Sigmoid colon (tissue), 6 donors: ENCODE measurements at regions not wholly inside any gene's neighbourhood (a gene's known extent, or its start where the extent isn't known, plus 50 kb on each side); places are given as distances from the start of the nearest gene placed in this dataset.

Source experiments
- DNase-seq: peaks from one replicate; pipeline ENCODE4 v3.0.0-alpha.2; 2019
- H3K27ac ChIP-seq, 4 donors: fragments of 200-600 bp; sonication (generic); one replicate each; pipeline ENCODE4 v1.5.1; 2016 to 2019; ENCODE audit warnings: mild to moderate bottlenecking in 1 of 4
- H3K27me3 ChIP-seq, 3 donors: fragments of 200-600 bp; sonication (generic); one replicate each; pipeline ENCODE4 v1.5.1; 2019; ENCODE audit warnings: mild to moderate bottlenecking in 1 of 3
- H3K36me3 ChIP-seq, 4 donors: fragments of 200-600 bp; sonication (generic); one replicate each; pipeline ENCODE4 v1.5.1; 2016 to 2019
- H3K4me1 ChIP-seq, 4 donors: fragments of 200-600 bp; sonication (generic); one replicate each; pipeline ENCODE4 v1.5.1; 2017 to 2019
- H3K4me3 ChIP-seq, 4 donors: fragments of 200-600 bp; sonication (generic); one replicate each; pipeline ENCODE4 v1.5.1; 2017 to 2019; ENCODE audit warnings: mild to moderate bottlenecking in 2 of 4, moderate library complexity in 1 of 4
- H3K9me3 ChIP-seq, 4 donors: fragments of 200-600 bp in 3 of 4; sonication (generic) in 3 of 4; one replicate each; pipeline versions ENCODE4 v1.5.1 to v1.6.1; 2013 to 2019
- EP300 ChIP-seq, 4 donors: sonication (generic); formaldehyde crosslinking; IDR thresholded peaks; one replicate each; pipeline ENCODE4 v1.6.1; 2017; ENCODE audit warnings: antibody characterized with exemption in 4 of 4
- POLR2A ChIP-seq, 2 donors: fragments of 450-650 bp; IDR thresholded peaks; one replicate each; pipeline ENCODE4 v1.6.1; 2016; ENCODE audit warnings: antibody characterized with exemption in 2 of 2, mild to moderate bottlenecking in 2 of 2, moderate library complexity in 2 of 2
- POLR2AphosphoS5 ChIP-seq, 4 donors: sonication (generic); formaldehyde crosslinking; IDR thresholded peaks; one replicate each; pipeline ENCODE4 v1.6.1; 2017; ENCODE audit warnings: antibody characterized with exemption in 4 of 4
- WGBS, 2 donors: extraction: QIAGEN DNeasy Blood & Tissue Kit; methylation state at CpG; one replicate each; pipeline ENCODE4 v1.1.7; 2013; 5-methylcytosine and 5-hydroxymethylcytosine counted together
- intact Hi-C: fragments of 100-400 bp; cut with DNase I; formaldehyde crosslinking; loops from one replicate; pipeline ENCODE4 v1.15.1; 2023
- TF ChIP-seq, protein P1 (sequence below), 4 experiments: fragments of 450-650 bp in 3 of 4; fragments of 200-600 bp in 1 of 4; IDR thresholded peaks; one replicate each; pipeline ENCODE4 v1.5.1; 2016 to 2019; ENCODE audit warnings: antibody characterized with exemption in 4 of 4, mild to moderate bottlenecking in 3 of 4, moderate library complexity in 2 of 4
- donor health status: healthy with polysubstance abuse.
- donor health status: healthy.

DNA sequence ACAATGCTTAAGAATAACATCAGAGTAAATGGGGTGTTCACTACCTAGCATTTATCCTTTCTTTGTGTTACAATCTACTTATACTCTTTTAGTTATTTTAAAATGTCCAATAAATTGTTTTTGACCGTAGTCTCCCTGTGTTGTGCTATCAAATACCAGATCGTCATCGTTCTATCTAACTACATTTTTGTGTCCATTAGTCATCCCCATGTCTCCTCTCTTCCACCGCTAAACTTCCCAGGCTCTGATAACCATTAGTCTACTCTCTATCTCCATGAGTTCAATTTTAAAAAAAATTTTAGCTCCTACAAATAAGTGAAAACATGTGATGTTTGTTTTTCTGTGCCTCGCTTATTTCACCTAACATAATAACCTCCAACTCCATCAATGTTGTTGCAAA is 381.9 kb downstream of the PRDM5 start:
- no peaks in the 10 kb centered on the region for H3K9me3 ChIP-seq
- no peaks in the 10 kb centered on the region for H3K27me3 ChIP-seq
- H3K36me3 ChIP-seq, result no peaks in the 10 kb centered on the region
- H3K4me3 ChIP-seq, result no peak overlapping the region
- TF ChIP-seq POLR2AphosphoS5 (IDR thresholded peaks at IDR 0.05) (no peak), EP300 (IDR thresholded peaks at IDR 0.05) (no peak), POLR2A (IDR thresholded peaks at IDR 0.05) (no peak)
- TF ChIP-seq, protein P1, sequence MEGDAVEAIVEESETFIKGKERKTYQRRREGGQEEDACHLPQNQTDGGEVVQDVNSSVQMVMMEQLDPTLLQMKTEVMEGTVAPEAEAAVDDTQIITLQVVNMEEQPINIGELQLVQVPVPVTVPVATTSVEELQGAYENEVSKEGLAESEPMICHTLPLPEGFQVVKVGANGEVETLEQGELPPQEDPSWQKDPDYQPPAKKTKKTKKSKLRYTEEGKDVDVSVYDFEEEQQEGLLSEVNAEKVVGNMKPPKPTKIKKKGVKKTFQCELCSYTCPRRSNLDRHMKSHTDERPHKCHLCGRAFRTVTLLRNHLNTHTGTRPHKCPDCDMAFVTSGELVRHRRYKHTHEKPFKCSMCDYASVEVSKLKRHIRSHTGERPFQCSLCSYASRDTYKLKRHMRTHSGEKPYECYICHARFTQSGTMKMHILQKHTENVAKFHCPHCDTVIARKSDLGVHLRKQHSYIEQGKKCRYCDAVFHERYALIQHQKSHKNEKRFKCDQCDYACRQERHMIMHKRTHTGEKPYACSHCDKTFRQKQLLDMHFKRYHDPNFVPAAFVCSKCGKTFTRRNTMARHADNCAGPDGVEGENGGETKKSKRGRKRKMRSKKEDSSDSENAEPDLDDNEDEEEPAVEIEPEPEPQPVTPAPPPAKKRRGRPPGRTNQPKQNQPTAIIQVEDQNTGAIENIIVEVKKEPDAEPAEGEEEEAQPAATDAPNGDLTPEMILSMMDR (IDR thresholded peaks at IDR 0.05), result no peak
- 89 to 91% methylated on average over 5 of the region's 5 CpGs for WGBS, 2 donors
- no peaks in the 10 kb centered on the region for H3K4me1 ChIP-seq
- no peak overlapping the region for H3K27ac ChIP-seq
- no peak for DNase-seq
- intact Hi-C loops, result no loop called here

DNA sequence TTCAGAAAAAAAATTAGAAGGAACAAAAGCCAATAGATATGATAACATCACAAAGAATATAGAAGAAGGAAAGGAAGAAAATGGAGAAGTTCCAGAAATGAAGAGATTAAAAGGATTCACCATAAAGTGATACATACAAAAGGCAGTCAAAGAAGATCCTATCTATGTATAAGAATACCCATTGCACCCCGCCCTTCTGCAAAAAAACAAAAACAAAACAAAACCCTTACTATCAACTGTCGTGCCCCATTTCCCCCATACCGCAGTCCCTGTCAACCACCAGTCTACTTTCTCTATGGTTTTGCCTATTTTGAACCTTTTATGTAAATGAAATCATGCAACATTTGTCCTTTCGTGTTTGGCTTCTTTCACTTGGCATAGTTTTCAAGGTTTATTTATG is 385.6 kb downstream of the PRDM5 start:
- no peak overlapping the region for H3K4me3 ChIP-seq
- H3K9me3 ChIP-seq, result no peaks in the 10 kb centered on the region
- H3K36me3 ChIP-seq, result no peaks in the 10 kb centered on the region
- 84 to 89% methylated on average over 4 of the region's 4 CpGs for WGBS, 2 donors
- H3K27me3 ChIP-seq, result no peaks in the 10 kb centered on the region
- no peak overlapping the region for H3K27ac ChIP-seq
- no peak for DNase-seq
- TF ChIP-seq POLR2AphosphoS5 (IDR thresholded peaks at IDR 0.05), result no peak
- no peak for TF ChIP-seq EP300 (IDR thresholded peaks at IDR 0.05)
- no peak for TF ChIP-seq POLR2A (IDR thresholded peaks at IDR 0.05)
- TF ChIP-seq, protein P1 (IDR thresholded peaks at IDR 0.05), result no peak
- intact Hi-C loops, result no loop called here
- H3K4me1 ChIP-seq, result no peaks in the 10 kb centered on the region

DNA sequence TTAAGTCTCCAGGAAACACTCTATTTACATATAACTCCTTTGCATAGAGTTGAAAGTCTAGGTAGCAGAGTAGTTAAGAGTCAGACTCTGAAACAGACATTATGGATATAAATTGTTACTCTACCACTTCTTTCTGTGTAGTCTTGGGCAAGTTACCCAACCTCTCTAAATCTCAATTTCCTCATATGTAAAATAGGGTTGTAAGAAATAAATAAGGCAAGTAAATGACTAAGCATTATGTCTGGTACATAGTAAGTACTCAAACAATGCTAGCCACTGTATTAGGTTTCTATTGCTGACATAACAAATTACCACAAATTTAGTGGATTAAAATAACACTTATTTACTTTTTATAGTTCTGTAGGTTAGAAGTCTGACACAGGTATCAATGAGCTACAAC is 394.1 kb downstream of the PRDM5 start:
- peaks cover 0 to 4% (median 1%) of the 10 kb centered on the region in 4 donors for H3K9me3 ChIP-seq
- DNase-seq, result no peak
- intact Hi-C loops, result no loop called here

DNA sequence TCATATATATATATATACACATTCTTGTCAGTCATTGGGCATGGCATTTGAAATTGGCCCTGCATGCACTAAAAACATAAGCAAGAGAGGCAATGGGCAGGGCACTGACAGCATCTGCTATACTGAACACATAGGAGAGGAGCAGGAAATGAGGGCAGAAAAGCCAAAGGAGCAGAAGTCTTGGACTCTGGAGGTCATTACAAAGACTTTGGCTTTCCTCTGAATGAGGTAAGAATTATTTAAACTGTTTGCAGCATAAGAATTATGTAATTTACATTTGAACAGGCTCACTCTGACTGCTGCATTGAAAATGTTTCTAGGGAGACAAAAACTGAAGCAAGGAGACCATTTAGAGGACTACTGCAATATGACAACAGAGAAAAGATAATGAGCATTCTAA is 396.5 kb downstream of the PRDM5 start:
- Histone ChIP-seq H3K27me3 (no peaks in the 10 kb centered on the region), H3K9me3 (peaks cover 0 to 7% (median 1%) of the 10 kb centered on the region in 4 donors), H3K27ac (no peak overlapping the region), H3K4me3 (no peak overlapping the region), H3K36me3 (no peaks in the 10 kb centered on the region), H3K4me1 (no peaks in the 10 kb centered on the region)
- TF ChIP-seq POLR2AphosphoS5 (IDR thresholded peaks at IDR 0.05) (no peak), EP300 (IDR thresholded peaks at IDR 0.05) (no peak), POLR2A (IDR thresholded peaks at IDR 0.05) (no peak)
- TF ChIP-seq, protein P1 (IDR thresholded peaks at IDR 0.05), result no peak
- intact Hi-C loops, result no loop called here
- DNase-seq, result no peak

More for the DNA sequence above, 394.1 kb downstream of the PRDM5 start:
- Histone ChIP-seq H3K27ac (no peak overlapping the region), H3K27me3 (no peaks in the 10 kb centered on the region), H3K36me3 (no peaks in the 10 kb centered on the region), H3K4me3 (no peak overlapping the region), H3K4me1 (no peaks in the 10 kb centered on the region)
- TF ChIP-seq EP300 (IDR thresholded peaks at IDR 0.05) (no peak), POLR2AphosphoS5 (IDR thresholded peaks at IDR 0.05) (no peak), POLR2A (IDR thresholded peaks at IDR 0.05) (no peak)
- TF ChIP-seq, protein P1 (IDR thresholded peaks at IDR 0.05), result no peak

DNA sequence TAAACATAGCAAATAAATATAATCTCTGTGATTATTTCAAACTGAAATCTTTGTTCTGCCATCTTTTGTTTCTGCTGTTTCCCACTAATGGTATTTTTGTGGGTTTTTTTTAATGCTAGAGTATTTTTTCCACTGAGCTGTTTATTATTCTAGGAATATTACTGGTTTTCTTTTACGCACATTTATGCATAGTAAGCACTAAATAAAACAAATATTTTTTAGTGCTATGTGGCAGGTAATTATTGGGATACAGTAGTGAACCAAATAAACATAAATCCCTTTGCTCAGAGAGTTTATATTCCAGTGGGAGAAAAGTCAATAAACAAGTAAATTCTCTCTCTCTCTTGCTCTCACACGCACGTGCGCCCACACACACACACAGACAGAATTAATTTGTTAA is 397.4 kb downstream of the PRDM5 start:
- peaks cover 0 to 9% (median 1%) of the 10 kb centered on the region in 4 donors for H3K9me3 ChIP-seq
- TF ChIP-seq, protein P1 (IDR thresholded peaks at IDR 0.05), result no peak
- TF ChIP-seq EP300 (IDR thresholded peaks at IDR 0.05) (no peak), POLR2A (IDR thresholded peaks at IDR 0.05) (no peak), POLR2AphosphoS5 (IDR thresholded peaks at IDR 0.05) (no peak)
- H3K4me3 ChIP-seq, result no peak overlapping the region
- H3K27me3 ChIP-seq, result no peaks in the 10 kb centered on the region
- no peak for DNase-seq
- H3K4me1 ChIP-seq, result no peaks in the 10 kb centered on the region
- intact Hi-C loops, result no loop called here
- H3K27ac ChIP-seq, result no peak overlapping the region
- no peaks in the 10 kb centered on the region for H3K36me3 ChIP-seq
- 88 to 89% methylated on average over 4 of the region's 4 CpGs for WGBS, 2 donors
